ENCODE measurements at regions not wholly inside any gene's neighbourhood (a gene's known extent, or its start where the extent isn't known, plus 50 kb on each side); places are given as distances from the start of the nearest gene placed in this dataset.

GRCh38 chr11:116533186-116533825, 239.5 kb downstream of the BUD13 start:
- DNase-seq (ENCODE audit: low read depth in 2 of 2): no peak

- no peak for DNase-seq (ENCODE audit: low read depth in 2 of 2)
Observed at GRCh38 chr11:116532066-116532465, 240.7 kb downstream of the BUD13 start.

GRCh38 chr11:116530705-116531104, 242.1 kb downstream of the BUD13 start:
- no peak for DNase-seq (ENCODE audit: low read depth in 2 of 2)

- no peak for DNase-seq (ENCODE audit: low read depth in 2 of 2)
Observed at GRCh38 chr11:116529271-116529670, 243.5 kb downstream of the BUD13 start.

DNA sequence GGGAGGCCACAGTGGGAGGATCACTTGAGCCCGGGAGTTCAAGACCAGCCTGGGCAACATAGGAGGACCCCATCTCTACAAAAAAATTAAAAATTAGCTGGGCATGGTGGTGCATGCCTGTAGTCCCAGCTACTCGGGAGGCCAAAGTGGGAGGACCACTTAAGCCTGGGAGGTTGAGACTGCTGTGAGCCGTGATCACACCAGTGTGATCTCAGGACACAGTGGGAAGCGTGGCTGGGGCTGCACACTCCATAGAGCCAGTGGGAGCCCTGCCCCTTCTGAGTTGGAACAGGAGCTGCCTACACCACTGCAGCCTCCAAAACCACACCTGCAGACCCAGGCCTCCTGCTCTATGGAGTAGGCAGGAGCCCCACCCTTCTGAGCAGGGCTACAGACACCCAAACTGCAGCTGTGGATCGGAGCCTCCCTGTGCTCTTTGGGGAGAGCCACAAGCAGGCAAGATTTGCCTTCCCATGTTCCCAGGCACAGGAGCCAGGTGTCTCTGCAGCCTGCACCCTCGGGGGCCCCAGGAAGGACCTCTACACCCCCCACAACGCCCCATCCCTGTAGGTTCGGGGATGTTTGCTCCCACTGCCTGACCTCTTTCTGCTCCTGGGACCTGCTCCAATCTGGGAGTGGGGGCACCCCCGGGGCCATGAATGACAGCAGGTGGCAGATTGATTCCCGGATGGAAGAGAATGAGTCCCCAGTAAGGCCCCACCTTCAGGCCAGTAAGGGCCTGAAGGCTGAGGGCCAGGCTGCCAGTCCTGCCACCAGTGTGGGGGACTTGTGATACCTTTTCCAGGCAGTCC, 245.4 kb downstream of the BUD13 start:
- DNase-seq (ENCODE audit: low read depth in 2 of 2): no peak

DNA sequence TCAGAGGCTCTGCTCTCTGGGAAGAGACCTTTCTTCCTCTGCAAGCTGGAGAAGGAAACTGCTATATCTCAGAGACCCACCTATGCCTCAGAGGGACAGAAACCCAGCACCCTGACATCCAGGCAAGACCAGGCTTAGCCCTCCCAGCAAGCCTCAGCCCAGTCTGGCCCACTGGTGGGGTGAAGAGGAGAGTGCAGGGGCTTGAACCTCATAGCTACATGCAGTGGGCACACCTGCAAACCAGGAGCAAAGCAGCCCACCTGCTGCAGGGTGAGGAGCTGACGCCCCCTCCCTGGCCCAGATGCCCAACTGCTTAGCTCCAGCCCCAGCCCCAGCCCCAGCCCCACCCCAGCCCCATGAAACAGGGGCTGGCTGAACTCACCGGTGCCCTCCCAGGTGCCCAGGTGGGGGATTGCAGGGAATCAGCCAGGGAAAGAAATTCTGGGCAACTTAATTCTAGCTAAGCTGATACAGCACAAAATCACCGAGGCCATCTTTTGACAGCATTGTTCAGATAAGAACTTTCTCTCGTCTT, 246.8 kb downstream of the BUD13 start:
- no peak for DNase-seq (ENCODE audit: low read depth in 2 of 2)

GRCh38 chr11:116519499-116519898, 253.3 kb downstream of the BUD13 start:
- no peak for DNase-seq (ENCODE audit: low read depth in 2 of 2)

GRCh38 chr11:116518141-116518540, 254.6 kb downstream of the BUD13 start:
- DNase-seq (ENCODE audit: low read depth in 2 of 2): no peak

DNA sequence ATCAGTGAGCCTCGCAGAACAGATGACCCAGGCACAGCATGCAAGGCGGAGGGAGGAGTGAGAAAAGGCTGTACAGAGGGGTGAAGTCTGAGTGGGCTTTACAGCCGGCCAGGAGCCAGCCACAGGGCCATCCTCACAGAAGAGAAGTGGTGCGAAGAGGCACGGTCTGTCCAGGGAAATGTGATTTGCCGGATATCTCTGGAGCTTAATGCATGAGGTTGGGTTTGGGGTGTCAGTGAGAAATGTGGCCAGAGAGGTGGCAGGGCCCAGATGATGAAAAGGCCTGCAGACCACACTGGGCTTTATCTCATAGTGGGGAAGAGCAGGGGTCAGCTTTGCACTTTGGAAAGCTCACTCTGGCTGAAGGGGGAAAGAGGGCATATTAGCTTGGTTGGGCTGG, 255.2 kb downstream of the BUD13 start:
- DNase-seq (ENCODE audit: low read depth in 2 of 2): no peak

DNA sequence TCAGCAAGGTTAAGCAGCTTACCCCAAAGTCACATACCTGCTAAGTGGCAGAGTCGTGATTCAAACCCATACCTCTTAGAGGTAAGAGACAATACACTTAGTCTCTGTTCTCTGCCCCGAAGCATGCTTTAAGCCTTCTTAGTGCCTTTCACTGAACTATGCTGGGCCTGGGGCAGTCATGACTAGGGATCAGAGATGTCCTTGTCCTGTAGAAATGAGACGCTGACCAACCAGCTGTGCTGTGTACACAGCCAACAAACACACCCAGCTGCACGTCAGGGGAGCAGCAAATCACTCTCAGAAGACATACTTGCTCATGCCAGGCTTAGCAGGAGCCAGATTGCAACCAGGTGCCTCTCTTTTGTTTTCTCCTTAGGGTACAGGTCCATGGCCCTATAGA, 255.7 kb downstream of the BUD13 start:
- DNase-seq (ENCODE audit: low read depth in 2 of 2): no peak

DNA sequence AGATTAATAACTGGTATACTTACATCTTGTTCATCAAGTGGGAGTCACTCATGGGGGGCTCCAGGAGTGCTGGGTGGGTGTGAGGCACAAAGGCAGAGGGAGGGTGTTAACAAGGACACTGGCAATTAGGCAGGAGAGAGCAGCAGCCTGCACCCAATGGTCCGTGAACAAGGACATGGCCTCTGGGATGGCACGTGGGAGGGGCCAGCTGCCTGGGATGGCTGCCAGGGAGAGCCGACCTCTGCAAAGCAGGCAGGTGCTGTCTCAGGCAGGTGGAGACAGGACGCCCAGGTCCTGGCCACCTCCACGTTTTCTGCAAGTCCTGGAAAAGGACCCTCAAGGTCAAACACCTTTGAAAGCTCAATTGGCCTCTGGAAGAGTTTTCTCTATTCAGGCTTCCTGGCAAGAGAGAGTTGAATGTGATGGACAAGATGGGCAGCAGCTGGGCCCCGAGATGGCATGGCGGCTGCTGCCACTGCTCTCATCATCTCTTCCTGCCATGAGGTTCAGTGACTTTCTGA, 257.1 kb downstream of the BUD13 start:
- no peak for DNase-seq (ENCODE audit: low read depth in 2 of 2)

DNA sequence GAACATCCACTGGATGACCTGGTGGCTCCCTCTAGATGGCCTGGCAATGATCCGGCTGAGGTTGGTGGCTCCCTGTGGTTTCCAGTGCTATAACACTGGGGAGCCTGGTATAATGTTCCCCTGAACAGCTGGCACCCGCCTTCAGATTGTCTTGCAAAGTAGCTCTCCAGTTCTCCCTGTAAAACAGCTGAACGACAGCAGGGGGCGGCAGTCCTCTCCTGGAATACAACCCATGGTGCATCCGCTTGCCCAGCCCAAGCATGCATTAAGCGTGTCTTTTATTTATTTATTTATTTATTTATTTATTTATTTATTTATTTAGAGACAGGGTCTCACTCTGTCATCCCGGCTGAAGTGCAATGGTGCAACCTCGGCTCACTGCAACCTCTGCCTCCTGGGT, 258.9 kb downstream of the BUD13 start:
- DNase-seq (ENCODE audit: low read depth in 2 of 2): peak; percentile 5 to 10

DNA sequence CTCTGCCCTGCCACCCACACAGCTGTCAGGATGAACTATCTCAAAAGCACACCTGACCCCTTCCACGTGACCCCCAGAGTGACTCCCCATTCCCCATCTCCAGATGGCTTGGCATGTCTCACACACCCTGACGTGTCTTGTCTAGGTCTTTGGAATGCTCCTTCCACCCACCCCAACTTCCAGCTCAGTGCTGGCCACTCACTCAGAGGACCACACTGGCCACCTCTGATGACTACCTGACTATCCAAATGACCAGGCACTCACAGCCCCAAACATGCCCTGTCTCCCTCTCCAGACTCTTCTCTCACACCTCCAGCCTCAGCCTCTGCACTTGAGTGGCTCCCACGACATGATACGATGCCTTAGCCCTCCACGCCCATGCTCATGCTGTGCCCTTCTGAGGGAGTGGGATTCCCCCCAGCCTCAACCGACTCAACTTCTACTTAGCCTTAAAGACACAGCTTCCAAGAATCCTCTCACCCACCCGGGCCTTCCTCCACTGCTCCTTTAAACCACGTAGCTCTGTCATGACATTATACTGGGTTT, 259.4 kb downstream of the BUD13 start:
- DNase-seq (ENCODE audit: low read depth in 2 of 2): no peak

DNA sequence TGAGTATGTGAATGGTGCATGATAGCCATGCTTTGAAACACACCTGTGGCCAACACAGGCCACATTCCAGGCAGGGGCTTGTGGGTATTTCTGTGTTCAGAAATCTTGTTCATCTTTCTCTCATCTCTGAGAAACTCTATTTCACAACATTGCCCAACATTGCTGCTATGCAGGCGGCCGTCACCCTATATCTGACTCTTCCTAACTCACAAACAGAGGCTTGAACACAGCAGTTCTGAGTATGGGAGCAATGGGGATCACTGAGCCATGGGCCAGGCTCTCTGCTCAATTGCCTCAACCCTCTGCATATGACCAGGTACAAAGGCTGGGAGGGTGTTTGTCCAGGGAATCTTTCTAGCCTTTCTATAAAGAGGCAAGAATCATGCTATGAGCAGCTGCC, 259.9 kb downstream of the BUD13 start:
- DNase-seq (ENCODE audit: low read depth in 2 of 2): no peak

GRCh38 chr11:116511684-116512083, 261.1 kb downstream of the BUD13 start:
- DNase-seq (ENCODE audit: low read depth in 2 of 2): no peak

GRCh38 chr11:116510886-116511650, 261.7 kb downstream of the BUD13 start:
- no peak for DNase-seq (ENCODE audit: low read depth in 2 of 2)

GRCh38 chr11:116510166-116510565, 262.6 kb downstream of the BUD13 start:
- DNase-seq (ENCODE audit: low read depth in 2 of 2): no peak

GRCh38 chr11:116509551-116509950, 263.2 kb downstream of the BUD13 start:
- DNase-seq (ENCODE audit: low read depth in 2 of 2): no peak

DNA sequence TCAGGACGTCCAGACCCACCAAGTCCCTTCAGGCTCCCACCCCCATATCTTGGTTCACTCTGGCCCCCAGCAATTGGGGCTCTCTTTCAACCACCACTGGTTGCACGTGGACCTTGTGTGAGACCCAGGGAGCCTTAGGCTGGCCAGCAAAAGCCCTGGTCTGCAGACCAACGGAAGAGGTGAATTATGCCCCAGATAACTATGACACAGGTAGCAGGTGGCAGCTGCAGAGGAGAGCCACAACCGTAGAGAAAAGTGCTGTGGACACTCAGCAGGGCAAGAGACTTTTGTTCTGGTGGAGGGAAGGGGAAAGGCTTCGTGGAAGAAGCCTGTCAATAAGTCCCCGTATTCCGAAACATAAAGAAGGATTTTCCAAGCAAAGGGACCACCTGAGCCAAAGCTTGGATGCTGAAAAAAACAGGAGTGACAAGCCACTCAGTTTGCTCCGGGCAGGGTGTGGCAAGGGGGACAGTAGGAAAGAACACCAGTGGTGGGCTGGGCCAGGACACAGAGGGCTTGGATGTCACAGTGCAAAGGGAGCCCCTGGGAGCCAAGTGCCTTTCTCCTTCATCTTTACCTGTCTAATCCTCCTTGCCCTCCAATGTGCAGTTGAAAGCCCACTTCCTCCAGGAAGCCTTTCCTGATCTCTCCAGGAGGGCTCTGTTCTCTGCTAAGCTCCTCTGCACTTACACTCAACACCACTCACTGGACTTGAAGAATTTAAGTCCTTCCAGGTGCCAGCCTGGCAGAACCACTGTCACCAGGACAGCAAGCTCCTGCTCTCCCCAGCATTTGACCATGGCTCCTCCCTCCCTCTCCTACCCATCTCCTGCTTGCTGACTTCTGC, 264.7 kb downstream of the BUD13 start:
- no peak for DNase-seq (ENCODE audit: low read depth in 2 of 2)

- DNase-seq (ENCODE audit: low read depth in 2 of 2): no peak
Observed at GRCh38 chr11:116507016-116507415, 265.8 kb downstream of the BUD13 start.

- no peak for DNase-seq (ENCODE audit: low read depth in 2 of 2)
Observed at GRCh38 chr11:116506263-116506825, 266.4 kb downstream of the BUD13 start.
